Hepatocyte (in vitro differentiated cells): ENCODE measurements at regions not wholly inside any gene's neighbourhood (a gene's known extent, or its start where the extent isn't known, plus 50 kb on each side); places are given as distances from the start of the nearest gene placed in this dataset.

Experiments
- DNase-seq: peaks from one replicate; pipeline ENCODE4 v3.0.0-alpha.2; 2016; ENCODE audit warnings: low spot score
- H2AFZ ChIP-seq: fragments of 200-600 bp; sonication (generic); 2 replicates; pipeline ENCODE4 v1.6.0; 2016; ENCODE audit warnings: antibody characterized with exemption, mild to moderate bottlenecking
- H3K27ac ChIP-seq: fragments of 200-600 bp; sonication (generic); 2 replicates; pipeline ENCODE4 v1.5.1; 2016; ENCODE audit warnings: mild to moderate bottlenecking
- H3K27me3 ChIP-seq: fragments of 200-600 bp; sonication (generic); 2 replicates; pipeline ENCODE4 v1.6.1; 2016
- H3K36me3 ChIP-seq: fragments of 200-600 bp; sonication (generic); replicated peaks from 2 replicates; pipeline ENCODE4 v1.5.1; 2016; ENCODE audit warnings: low read depth; ENCODE audit not compliant: insufficient read depth
- H3K4me1 ChIP-seq: fragments of 200-600 bp; sonication (generic); 2 replicates; pipeline ENCODE4 v1.5.1; 2016; ENCODE audit warnings: mild to moderate bottlenecking, moderate library complexity; ENCODE audit not compliant: insufficient read depth
- H3K4me2 ChIP-seq: fragments of 200-600 bp; sonication (generic); 2 replicates; pipeline ENCODE4 v1.6.0; 2016
- H3K4me3 ChIP-seq: fragments of 200-600 bp; sonication (generic); 2 replicates; pipeline ENCODE4 v1.5.1; 2016; ENCODE audit warnings: mild to moderate bottlenecking
- H3K79me2 ChIP-seq: fragments of 200-600 bp; sonication (generic); 2 replicates; pipeline ENCODE4 v1.6.0; 2017; ENCODE audit warnings: mild to moderate bottlenecking
- H3K9me2 ChIP-seq: fragments of 200-600 bp; sonication (generic); replicated peaks from 2 replicates; pipeline ENCODE4 v1.6.0; 2017; ENCODE audit warnings: mild to moderate bottlenecking; ENCODE audit not compliant: insufficient read depth
- H3K9me3 ChIP-seq: fragments of 200-600 bp; sonication (generic); 2 replicates; pipeline ENCODE4 v1.5.1; 2016; ENCODE audit warnings: low read depth, mild to moderate bottlenecking
- H4K20me1 ChIP-seq: fragments of 200-600 bp; sonication (generic); 2 replicates; pipeline ENCODE4 v1.6.0; 2016; ENCODE audit warnings: mild to moderate bottlenecking; ENCODE audit not compliant: insufficient read depth, poor library complexity, severe bottlenecking
- CTCF ChIP-seq: fragments of 200-600 bp; sonication (generic); IDR thresholded peaks from 2 replicates; pipeline ENCODE4 v1.5.1; 2016; ENCODE audit warnings: antibody characterized with exemption, mild to moderate bottlenecking; ENCODE audit not compliant: poor library complexity
- EZH2 ChIP-seq: fragments of 200-600 bp; sonication (generic); IDR thresholded peaks from 2 replicates; pipeline ENCODE4 v1.6.1; 2016; ENCODE audit warnings: antibody characterized with exemption, mild to moderate bottlenecking, borderline replicate concordance
- EZH2phosphoT487 ChIP-seq: fragments of 200-600 bp; sonication (generic); IDR thresholded peaks from one replicate; pipeline ENCODE4 v1.6.1; 2018; ENCODE audit warnings: antibody characterized with exemption, mild to moderate bottlenecking, low read depth, moderate library complexity; ENCODE audit not compliant: unreplicated experiment, severe bottlenecking
- WGBS: methylation state at CpG from one replicate; pipeline ENCODE4 v1.1.6; 2016; ENCODE audit warnings: low lambda C conversion rate; ENCODE audit errors: missing lambda C conversion rate; 5-methylcytosine and 5-hydroxymethylcytosine counted together

DNA sequence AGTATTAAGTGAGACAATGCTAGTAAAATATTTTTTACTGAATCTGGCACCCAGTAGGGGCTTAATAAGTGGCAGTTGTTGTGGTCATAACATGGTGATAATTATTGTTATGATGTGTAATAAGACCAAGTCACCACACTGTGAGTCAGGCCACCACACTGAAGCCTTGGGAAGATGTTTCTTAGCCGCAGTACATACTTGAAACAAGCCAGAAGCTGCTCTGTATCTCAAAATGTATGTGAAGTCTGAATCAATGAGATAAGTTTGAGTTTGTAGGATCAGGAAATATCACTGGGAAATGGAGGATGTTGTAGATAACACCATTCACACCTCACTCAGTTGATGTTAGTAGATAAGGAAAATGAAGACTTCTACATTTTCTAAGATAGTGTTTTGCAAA lies 51.3 kb upstream of the PTPN3 start:
- TF ChIP-seq EZH2phosphoT487 (no peak), CTCF (no peak), EZH2 (no peak)
- WGBS = 64% methylated on average over 1 of the region's 1 CpG
- Histone ChIP-seq H3K4me2 (no peak overlapping the region), H3K27me3 (no peaks in the 10 kb centered on the region), H3K4me3 (no peak overlapping the region), H3K9me2 (no peaks in the 10 kb centered on the region), H4K20me1 (no peaks in the 10 kb centered on the region), H2AFZ (no peak overlapping the region), H3K9me3 (peaks cover 7% of the 10 kb centered on the region), H3K27ac (no peak overlapping the region), H3K36me3 (no peaks in the 10 kb centered on the region), H3K4me1 (no peaks in the 10 kb centered on the region), H3K79me2 (no peaks in the 10 kb centered on the region)
- no peak for DNase-seq

DNA sequence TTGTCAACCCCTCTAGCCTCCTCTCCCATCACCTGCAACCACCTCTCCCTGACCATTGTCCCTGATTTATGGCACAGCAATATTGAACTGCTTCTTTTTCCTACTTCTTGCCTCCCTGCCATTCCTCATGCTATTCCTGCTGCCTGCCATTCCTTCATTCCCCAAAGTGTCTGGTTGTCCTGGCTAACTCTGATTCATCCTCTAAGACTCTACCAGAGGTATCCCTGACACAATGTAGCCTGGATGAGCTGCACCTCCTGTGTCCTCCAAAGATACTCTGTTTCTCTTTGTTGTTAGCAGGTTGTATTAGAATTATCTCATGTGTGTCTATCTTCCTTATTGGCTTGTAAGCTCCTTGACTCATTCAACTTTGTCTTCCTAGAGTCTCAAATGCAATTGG lies 53.5 kb upstream of the PTPN3 start:
- Histone ChIP-seq H3K9me2 (no peaks in the 10 kb centered on the region), H3K79me2 (no peaks in the 10 kb centered on the region), H3K27me3 (no peaks in the 10 kb centered on the region), H2AFZ (no peak overlapping the region), H4K20me1 (no peaks in the 10 kb centered on the region), H3K9me3 (peaks cover 7% of the 10 kb centered on the region), H3K4me1 (no peaks in the 10 kb centered on the region), H3K27ac (no peak overlapping the region), H3K4me2 (no peak overlapping the region), H3K4me3 (no peak overlapping the region), H3K36me3 (no peaks in the 10 kb centered on the region)
- TF ChIP-seq CTCF = no peak
- TF ChIP-seq EZH2phosphoT487 = no peak
- TF ChIP-seq EZH2 = no peak
- no peak for DNase-seq

- no peak overlapping the region for H3K4me2 ChIP-seq
- TF ChIP-seq EZH2phosphoT487 = no peak
- no peak for TF ChIP-seq EZH2
- TF ChIP-seq CTCF = no peak
- H3K79me2 ChIP-seq = no peaks in the 10 kb centered on the region
- H4K20me1 ChIP-seq = no peaks in the 10 kb centered on the region
- H3K36me3 ChIP-seq = no peaks in the 10 kb centered on the region
- no peaks in the 10 kb centered on the region for H3K27me3 ChIP-seq
- no peak overlapping the region for H3K27ac ChIP-seq
- no peak overlapping the region for H3K4me3 ChIP-seq
- no peaks in the 10 kb centered on the region for H3K9me2 ChIP-seq
- H2AFZ ChIP-seq = no peak overlapping the region
- H3K4me1 ChIP-seq = no peaks in the 10 kb centered on the region
- no peaks in the 10 kb centered on the region for H3K9me3 ChIP-seq
- 82% methylated on average over 4 of the region's 4 CpGs for WGBS
- DNase-seq = no peak
Measured at GRCh38 chr9:109555215-109555614, 57.1 kb upstream of the PTPN3 start.

- WGBS = 43% methylated on average over 4 of the region's 4 CpGs
Measured at GRCh38 chr9:109556061-109556460, 58.0 kb upstream of the PTPN3 start.

More at GRCh38 chr9:109556061-109556460, 58.0 kb upstream of the PTPN3 start:
- Histone ChIP-seq H4K20me1 (no peaks in the 10 kb centered on the region), H2AFZ (no peak overlapping the region), H3K36me3 (no peaks in the 10 kb centered on the region), H3K4me3 (no peak overlapping the region), H3K9me2 (no peaks in the 10 kb centered on the region), H3K27ac (peak overlapping the region; percentile 15), H3K27me3 (no peaks in the 10 kb centered on the region), H3K9me3 (no peaks in the 10 kb centered on the region), H3K4me2 (no peak overlapping the region), H3K79me2 (no peaks in the 10 kb centered on the region), H3K4me1 (no peaks in the 10 kb centered on the region)
- TF ChIP-seq CTCF = no peak
- TF ChIP-seq EZH2phosphoT487 = no peak
- TF ChIP-seq EZH2 = no peak
- DNase-seq = peak; percentile 34
